Amygdala (tissue), 56 donors: ENCODE measurements at regions not wholly inside any gene's neighbourhood (a gene's known extent, or its start where the extent isn't known, plus 50 kb on each side); places are given as distances from the start of the nearest gene placed in this dataset.
"Not testable (repeated sequence)": the region's sequence is repeated elsewhere in the genome, so short reads cannot be mapped to it uniquely, and the experiment has no call there.

Source experiments
- DNase-seq, 56 donors: peaks; one replicate each; lab custom pipeline; 2025; lab: John Stamatoyannopoulos, UW

DNA sequence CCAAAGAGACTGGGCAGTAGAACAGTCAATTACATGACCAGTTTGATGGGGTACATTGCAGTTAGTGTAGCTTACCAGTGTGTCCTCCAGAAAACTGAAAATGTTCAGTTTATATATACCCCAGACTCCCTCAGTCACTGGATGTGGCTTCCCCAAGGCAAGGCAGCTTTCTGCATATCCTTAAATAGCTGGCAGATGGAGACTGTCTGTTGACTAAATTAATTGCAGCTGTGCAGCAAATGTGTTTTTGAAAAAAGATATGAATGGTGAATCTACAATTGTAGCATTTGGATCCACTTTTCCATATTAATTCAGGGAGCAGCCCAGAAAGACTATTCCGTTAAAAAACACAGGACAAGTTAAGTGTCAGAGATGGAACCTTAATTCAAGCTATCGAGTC, 565.1 kb upstream of the CCDC179 start:
- no peak for DNase-seq

DNA sequence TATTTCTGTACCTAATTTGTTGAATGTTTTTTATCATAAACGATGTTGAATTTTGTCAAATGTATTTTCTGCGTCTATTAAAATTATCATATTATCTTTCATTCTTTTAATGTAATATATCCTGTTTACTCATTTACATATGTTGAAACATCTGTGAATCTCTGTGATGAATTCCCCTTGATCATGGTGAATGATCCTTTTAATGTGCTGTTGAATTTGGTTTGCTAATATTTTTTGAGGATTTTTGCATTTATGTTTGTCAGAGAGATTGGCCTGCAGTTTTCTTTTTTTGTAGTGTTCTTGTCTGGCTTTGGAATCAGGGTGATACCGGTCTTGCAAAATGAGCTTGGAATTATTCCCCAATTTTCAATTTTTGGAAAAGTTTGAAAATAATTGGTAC, 569.3 kb upstream of the CCDC179 start:
- DNase-seq: no peak

DNA sequence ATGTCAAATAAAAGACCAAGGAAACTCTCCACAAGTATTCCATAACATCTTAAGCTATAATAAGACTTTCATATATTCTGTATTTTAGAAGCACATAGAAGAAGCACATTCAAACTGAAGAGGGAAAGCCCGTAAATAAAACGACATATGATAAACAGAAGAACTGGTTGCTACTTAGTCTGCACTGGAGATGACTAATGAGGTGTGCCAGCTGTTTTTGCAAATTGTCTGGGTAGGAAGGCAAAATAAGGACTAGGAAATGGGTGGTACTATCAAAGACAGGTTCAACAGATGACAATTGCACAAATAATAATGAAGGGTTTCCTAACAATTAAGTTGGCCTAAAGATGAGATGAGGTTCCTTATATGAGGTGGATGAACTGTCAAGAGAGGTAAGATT, 593.2 kb upstream of the CCDC179 start:
- DNase-seq: no peak

DNA sequence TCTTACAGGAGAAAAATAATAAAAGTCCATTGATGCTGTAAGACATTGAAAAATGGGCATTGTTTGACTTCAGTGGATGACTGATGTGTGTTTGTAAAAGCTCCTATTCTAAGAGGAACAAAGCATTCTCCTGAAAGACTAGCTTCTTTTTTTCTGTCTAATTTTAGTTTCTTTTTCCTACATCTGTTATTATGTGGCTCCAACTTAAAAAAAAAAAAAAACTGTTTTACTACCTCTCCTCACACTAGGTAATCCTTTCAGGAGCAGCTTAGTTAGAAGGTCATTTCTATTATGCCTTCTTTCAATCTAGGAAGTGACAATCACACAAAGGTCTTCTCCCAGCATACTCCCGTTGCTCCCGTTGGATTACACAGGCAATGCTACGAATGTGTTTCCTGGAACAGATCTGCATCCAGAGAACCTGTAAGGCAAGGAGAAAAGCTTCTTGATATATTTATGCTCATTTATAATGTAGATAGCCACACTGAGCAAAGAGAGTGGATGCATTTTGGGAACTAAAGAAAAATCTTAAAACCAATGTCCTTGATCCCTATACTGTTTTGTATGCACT, 595.1 kb upstream of the CCDC179 start:
- no peak for DNase-seq

DNA sequence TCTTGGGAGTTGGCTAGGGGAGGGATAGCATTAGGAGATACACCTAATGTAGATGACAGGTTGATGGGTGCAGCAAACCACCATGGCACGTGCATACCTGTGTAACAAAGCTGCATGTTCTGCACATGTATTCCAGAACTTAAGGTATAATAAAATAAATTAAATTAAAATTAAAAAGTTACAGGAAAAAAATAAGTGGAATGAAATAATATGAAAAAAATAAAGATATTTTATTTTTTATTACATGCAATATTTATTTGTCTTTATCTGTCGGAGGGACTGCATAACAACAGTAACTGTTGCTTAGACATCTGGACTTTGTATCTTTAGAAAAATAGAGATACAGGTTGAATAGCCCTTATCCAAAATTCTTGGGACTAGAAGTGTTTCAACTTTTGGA, 597.4 kb upstream of the CCDC179 start:
- DNase-seq: no peak

DNA sequence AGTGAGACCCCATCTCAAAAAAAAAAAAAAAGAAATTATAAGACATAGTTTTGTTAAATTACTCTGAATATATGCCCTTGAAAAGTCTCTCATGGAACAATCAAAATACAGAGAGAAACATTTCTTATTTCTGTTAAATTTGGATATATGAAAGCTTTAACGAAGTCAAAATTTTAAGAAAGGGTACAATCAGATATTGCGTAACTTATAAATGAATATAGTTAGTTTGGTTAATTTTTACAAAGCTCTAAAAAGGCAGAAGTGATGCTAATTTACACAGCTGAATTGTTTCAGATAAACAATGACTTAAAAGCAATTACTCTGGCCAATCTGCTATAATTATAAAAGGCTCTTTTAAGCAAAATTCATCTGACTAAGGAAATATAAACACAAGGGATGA, 611.6 kb upstream of the CCDC179 start:
- no peak for DNase-seq

DNA sequence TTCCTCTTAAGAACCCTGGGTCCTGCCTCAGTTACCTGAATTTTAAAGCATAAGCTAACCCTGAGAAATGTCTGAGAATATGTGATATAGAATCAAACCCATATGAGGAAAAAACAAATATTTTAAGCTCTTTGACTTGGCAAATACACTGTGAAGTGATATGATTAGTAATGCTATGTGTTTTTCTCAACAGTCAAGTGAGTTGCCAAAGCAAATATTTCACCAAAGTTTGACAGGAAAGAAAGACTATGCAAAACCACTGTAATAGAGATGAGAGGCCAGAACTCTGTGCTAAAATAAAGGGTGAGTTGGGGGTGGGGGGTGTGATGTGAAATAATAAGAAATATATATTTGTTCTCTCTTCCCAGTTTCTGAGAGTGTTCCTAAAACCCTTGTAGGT, 613.5 kb upstream of the CCDC179 start:
- no peak for DNase-seq

DNA sequence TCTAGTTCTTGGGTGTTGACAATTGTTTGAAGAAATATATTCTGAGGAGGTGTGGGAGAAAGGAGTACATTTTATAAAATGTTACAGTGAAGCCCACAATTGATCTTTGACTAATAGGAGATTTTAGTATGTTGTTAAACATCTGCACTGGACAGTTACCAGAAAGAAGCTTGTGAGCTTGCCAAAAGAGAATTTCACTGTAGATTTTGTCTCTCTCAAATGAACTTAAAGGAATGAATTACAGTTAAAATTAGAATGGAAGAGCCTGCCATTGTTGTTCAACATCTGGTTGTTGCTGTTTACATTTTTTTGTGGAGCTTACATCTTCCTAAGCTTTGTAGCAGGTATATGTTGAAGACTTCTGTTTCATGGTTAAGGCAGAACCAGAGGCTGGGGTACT, 620.5 kb upstream of the CCDC179 start:
- DNase-seq: no peak

DNA sequence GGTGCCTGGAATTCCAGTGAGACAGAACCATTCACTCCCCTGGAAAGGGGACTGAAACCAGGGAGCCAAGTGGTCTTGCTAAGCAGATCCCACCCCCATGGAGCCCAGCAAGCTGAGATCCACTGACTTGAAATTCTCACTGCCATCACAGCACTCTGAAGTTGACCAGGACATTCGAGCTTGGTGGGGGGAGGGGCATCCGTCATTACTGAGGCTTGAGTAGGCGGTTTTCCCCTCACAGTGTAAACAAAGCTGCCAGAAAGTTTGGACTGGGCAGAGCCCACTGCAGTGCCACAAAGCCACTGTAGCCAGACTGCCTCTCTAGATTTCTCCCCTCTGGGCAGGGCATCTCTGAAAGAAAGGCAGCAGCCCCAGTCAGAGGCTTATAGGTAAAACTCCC, 623.9 kb upstream of the CCDC179 start:
- not testable (repeated sequence) for DNase-seq

DNA sequence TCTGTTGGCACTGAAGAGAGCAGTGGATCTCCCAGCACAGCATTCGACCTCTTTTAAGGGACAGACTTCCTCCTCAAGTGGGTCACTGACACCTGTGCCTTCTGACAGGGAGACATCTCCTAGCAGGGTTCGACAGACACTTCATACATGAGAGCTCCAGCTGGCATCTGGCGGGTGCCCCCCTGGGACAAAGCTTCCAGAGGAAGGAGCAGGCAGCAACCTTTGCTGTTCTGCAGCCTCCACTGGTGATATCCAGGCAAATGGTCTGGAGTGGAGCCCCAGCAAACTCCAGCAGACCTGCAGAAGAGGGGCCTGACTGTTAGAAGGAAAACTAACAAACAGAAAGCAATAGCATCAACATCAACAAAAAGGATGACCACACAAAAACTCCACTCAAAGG, 624.3 kb upstream of the CCDC179 start:
- not testable (repeated sequence) for DNase-seq

DNA sequence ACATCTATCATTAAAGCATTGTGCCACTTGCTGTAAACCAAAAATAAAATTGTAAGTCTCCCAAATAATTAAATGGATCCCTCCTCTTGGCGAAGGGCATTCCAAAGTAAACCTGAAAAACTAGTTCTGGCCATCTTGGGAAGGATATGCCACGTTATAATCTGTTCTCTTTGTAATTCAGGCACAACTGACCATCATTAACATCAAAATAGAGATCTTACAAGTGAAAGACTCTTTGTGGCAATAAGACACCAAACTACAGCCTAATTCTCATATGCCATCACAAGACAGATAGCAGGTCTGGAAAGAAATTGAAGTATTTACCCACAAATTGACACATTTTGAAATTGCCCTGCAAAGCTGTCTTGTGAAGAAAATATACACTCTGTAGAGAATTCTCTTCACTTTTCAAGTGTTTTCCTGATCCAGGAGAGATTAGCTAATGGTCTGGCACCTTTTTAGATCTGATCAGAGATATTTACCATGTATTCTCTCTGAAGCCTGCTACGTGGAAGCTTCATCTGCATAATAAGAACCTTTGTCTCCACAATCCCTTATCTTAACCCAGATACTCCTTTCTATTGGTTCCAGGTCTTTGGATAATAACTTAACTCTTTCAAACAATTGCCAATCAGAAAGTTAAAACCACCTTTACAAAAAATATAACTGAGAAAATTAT, 630.4 kb upstream of the CCDC179 start:
- no peak for DNase-seq

DNA sequence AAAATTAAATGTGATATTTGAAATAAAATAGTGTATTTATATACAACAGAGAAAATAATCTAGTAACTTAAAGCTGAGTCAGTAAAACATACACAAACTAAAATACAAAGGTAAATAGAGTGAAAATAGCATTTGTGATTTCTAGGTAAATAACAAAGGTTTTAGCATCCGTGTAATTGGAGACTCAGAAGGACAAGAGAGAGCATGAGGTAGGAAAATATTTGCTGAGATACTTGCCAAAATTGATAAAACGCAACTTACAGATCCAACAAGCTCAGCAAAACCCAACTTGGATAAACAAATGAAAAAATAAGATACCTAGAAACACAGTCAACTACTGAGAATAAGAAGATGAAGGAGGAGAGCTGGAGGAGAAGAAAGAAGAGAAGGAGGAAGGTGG, 634.7 kb upstream of the CCDC179 start:
- DNase-seq: no peak

DNA sequence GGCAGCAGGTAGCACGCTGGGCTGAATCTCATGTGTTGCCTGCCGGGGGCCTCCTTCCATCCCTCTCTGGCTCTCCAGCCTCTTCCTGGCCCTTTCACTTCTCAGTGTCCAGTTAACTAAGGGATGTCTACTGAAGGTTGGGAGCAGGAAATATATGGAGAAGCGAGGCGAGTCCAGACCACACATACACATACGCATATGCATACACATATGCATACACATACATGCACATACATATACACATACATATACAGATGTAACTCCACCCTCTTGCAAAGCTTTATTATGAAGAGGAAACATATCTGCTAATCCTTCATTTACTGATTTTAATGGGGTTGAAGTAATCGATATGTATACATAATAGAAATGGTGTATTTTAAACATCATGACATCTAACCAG, 636.1 kb upstream of the CCDC179 start:
- no peak for DNase-seq

DNA sequence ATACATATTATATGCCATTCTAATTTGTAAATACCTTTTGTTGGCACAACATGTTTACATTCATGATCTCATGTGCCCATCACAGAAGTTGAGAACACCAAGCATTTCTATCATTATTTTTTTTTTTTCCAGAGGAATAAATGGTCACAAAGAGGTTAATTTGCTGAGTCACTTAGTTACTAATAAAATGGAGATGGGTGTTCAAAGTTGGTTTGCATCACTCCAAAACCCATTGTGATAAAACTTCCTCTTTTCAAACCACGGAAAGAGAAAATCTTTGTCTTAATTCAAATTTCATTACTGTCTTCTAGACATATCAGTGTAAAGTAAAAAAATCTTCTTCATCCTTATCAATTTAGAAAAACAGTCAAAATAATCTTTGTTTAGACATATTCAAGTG, 636.8 kb upstream of the CCDC179 start:
- no peak for DNase-seq

DNA sequence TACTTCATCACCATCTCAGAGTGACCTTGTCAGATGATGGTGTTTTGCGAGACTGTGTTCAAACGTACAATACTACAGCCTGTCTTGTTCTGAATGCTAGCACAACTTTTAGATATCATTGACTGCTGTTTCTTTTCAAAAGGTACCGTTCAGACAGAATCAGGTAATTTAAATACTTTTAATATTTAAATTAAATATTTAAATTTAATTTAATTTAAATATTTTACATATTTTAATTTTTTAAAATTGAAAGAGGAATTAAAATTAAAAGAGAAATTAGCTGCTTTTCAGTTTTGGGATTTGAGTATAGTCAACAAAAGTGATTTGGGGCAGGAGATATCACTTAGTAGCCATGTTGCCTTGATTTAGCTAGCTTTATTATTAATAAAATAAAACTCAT, 642.1 kb upstream of the CCDC179 start:
- no peak for DNase-seq

DNA sequence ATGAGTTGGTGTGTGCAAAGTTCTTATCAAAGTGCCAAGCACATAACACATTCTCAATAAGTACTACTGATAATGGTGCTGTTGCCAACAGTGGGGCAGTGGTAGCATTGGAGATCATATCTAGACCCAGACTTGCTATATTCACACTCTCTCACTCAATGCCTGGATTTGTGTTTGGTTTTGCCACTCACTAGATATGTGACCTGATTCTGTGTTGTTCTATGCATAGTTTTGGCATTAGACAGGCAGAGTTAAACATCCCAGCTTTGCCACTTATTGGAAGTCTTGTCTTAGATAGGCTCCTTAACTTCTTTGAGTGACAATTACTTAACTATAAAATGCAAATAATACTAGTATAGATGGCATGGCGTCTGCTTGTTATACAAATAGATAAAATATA, 642.6 kb upstream of the CCDC179 start:
- DNase-seq: no peak

DNA sequence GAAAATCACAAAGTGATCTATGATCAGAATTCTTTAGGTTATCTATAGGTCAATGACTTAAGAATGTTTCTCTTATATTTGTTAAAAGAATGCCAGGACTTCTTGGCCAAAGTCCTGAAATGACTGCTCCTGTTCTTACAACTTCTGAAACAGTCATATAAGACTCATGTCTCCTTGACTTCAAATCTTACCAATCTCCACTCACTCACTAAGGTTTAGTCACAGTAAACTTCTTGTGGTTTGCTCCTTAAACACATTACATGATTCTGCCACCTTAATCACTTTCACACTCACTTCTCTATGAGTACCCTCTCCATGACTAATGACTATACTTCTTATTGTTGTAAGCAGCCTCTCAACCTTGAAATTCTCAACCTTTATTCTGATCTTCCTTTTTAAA, 648.7 kb upstream of the CCDC179 start:
- DNase-seq: no peak

DNA sequence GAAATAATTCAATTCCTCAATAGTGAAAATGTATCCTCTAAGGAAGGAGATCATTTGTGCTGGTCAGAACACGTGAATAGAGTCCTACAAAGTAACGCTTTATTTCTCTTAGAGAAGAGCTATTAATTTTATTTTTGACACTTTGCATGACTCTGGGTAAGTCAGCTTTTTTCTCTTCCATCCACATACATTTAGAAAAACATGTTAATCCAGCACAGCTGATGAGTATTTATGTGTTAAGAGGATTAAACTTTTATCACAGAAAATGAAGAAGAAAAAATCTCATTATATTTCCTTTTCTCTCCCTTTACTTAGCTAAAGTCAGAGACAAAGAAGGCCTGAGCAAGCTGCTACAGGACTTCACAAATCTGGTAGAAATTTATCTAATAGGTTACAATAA, 649.5 kb upstream of the CCDC179 start:
- DNase-seq: no peak

DNA sequence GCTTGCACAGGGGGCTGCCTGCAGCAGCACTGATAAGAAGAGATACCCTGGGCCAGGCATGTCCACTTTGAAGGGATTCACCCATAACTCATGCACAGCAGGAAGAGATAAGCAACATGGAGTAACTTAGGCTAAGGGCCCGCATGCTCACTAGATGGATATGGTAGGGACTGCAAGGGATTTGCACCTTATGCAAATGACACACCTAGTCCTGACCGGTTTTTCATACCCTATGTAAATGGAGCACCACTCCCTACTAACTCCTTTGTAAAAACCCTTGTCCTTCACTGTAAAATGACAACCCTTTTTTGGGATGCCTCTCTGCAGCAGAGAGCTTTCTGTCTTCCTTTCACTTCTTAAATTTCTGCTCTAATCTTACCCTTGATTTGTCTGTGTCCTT, 658.9 kb upstream of the CCDC179 start:
- DNase-seq: no peak

DNA sequence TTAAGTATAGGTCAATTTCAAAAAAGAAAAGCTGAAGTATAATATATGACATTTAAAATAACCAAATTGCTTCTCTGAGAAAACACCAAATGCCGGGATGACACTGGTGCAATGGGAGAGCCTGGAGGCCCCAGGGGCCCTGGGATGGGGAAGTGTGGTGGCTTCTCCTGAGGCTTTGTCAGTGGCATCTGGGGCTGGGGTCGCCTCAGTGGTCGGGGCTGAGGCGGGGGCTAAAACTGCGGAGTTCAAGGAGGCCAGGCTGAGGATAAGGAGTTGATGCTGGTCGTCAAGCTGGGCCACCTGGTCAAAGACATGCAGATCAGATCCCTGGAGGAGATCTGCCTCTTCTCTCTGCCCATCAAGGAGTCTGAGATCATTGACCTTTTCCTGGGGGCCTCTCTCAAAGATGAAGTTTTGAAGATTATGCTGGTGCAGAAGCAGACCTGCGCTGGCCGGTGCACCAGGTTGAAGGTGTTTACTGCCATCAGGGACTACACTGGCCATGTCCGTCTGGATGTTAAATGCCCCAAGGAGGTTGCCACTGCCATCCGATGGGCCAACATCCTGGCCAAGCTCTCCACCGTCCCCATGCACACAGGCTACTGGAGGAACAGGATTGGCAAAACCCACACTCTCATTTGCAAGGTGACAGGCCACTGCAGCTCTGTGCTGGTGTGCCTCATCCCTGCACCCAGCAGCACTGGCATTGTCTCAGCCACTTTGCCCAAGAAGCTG, 660.1 kb upstream of the CCDC179 start:
- no peak for DNase-seq

DNA sequence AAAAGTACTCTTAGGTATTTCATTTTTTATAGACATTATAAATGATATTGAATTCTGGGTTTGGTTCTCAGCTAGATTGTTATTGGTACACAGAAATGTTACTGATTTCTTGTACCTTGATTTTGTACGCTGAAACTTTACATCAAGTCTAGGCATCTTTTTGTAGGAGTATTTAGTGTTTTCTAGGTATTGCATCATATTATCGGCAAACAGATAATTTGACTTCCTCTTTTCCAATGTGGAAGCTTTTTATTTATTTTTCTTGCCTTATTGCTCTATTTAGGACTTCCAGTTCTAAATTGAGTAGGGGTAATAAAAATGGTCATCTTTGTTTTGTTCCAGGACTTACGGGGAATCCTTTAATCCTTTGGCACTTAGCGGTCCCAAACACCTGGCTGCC, 676.6 kb upstream of the CCDC179 start:
- DNase-seq: no peak

DNA sequence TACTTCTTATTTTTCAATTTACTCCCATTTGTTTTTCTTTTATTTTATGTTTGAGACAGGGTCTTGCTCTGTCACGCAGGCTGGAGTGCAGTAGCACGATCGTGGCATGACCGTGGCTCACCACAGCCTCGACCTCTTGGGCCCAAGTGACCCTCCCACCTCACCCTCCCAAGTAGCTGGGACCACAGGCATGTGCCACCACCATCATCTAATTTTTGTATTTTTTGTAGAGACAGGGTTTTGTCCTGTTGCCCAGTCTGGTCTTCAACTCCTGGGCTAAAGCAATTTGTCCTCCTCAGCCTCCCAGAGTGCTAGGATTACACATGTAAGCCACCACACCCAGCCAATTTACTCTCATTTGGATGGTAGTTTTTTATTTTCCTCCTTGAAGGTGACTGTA, 679.3 kb upstream of the CCDC179 start:
- no peak for DNase-seq
